PC-9 (cell line): ENCODE measurements at regions not wholly inside any gene's neighbourhood (a gene's known extent, or its start where the extent isn't known, plus 50 kb on each side); places are given as distances from the start of the nearest gene placed in this dataset.

ENCODE experiments used
- BruUV-seq: library from RNA; stranded (reverse); fragments of 400-500 nt; replicated peaks from 2 replicates; lab custom pipeline; 2021; lab: Mats Ljungman, UMichigan
- CTCF ChIA-PET: fragments of 300-600 bp; sonication (Branson Sonifier 250); formaldehyde crosslinking; loops from one replicate; lab custom pipeline; 2022; ENCODE audit warnings: antibody characterized with exemption; lab: Charles Lee
- POLR2A ChIA-PET: fragments of 300-600 bp; sonication (Branson Sonifier 250); formaldehyde crosslinking; loops from one replicate; lab custom pipeline; 2022; ENCODE audit warnings: antibody characterized with exemption; ENCODE audit not compliant: unreplicated experiment; lab: Charles Lee
- DNase-seq, 2 experiments: peaks; one replicate each; pipeline versions ENCODE4 v3.0.0 to v3.0.0-alpha.2; 2015 to 2022; ENCODE audit warnings: mixed read lengths in 1 of 2
- H2AFZ ChIP-seq: fragments of 200-600 bp; sonication (generic); 2 replicates; pipeline ENCODE4 v1.8.1; 2017; ENCODE audit warnings: antibody characterized with exemption
- H3F3A ChIP-seq: fragments of 200-600 bp; sonication (generic); 2 replicates; pipeline ENCODE4 v1.8.1; 2017; ENCODE audit warnings: antibody characterized with exemption, mild to moderate bottlenecking, low read depth; ENCODE audit not compliant: insufficient read depth
- H3K27ac ChIP-seq: fragments of 200-600 bp; sonication (generic); 2 replicates; pipeline ENCODE4 v1.6.1; 2016; ENCODE audit warnings: mixed run types
- H3K27me3 ChIP-seq: fragments of 200-600 bp; sonication (generic); 2 replicates; pipeline ENCODE4 v1.6.1; 2016; ENCODE audit warnings: low read depth, mixed run types; ENCODE audit not compliant: insufficient read depth
- H3K36me3 ChIP-seq: fragments of 200-600 bp; sonication (generic); 2 replicates; pipeline ENCODE4 v1.6.1; 2016; ENCODE audit warnings: low read depth, mixed run types
- H3K4me1 ChIP-seq: fragments of 200-600 bp; sonication (generic); replicated peaks from 2 replicates; pipeline ENCODE4 v1.6.1; 2016; ENCODE audit warnings: mixed run types; ENCODE audit not compliant: insufficient read depth
- H3K4me2 ChIP-seq: fragments of 200-600 bp; sonication (generic); 2 replicates; pipeline ENCODE4 v1.6.1; 2017; ENCODE audit warnings: mixed run types
- H3K4me3 ChIP-seq: fragments of 200-600 bp; sonication (generic); 2 replicates; pipeline ENCODE4 v1.6.1; 2016; ENCODE audit warnings: mixed run types
- H3K79me2 ChIP-seq: fragments of 200-600 bp; sonication (generic); 2 replicates; pipeline ENCODE4 v1.6.1; 2017; ENCODE audit warnings: low read depth, mixed run types
- H3K9me2 ChIP-seq: fragments of 200-600 bp; sonication (generic); 2 replicates; pipeline ENCODE4 v1.8.1; 2017; ENCODE audit warnings: mild to moderate bottlenecking; ENCODE audit not compliant: insufficient read depth
- H3K9me3 ChIP-seq: fragments of 200-600 bp; sonication (generic); 2 replicates; pipeline ENCODE4 v1.8.1; 2016; ENCODE audit warnings: low read depth; ENCODE audit not compliant: insufficient read depth
- H4K20me1 ChIP-seq: fragments of 200-600 bp; sonication (generic); 2 replicates; pipeline ENCODE4 v1.8.1; 2017; ENCODE audit not compliant: insufficient read depth
- EZH2 ChIP-seq: fragments of 200-600 bp; sonication (generic); IDR thresholded peaks from 2 replicates; pipeline ENCODE4 v1.8.0; 2017; ENCODE audit warnings: antibody characterized with exemption, low read depth
- intact Hi-C: fragments of 100-400 bp; cut with micrococcal nuclease; formaldehyde crosslinking; loops from one replicate; pipeline ENCODE4 v1.10.0; 2022; ENCODE audit not compliant: unreplicated experiment
- TF ChIP-seq, protein P1 (sequence below): fragments of 200-600 bp; sonication (generic); conservative IDR thresholded peaks from 2 replicates; pipeline ENCODE4 v1.6.1; 2017; ENCODE audit warnings: mixed run types, antibody characterized with exemption, mild to moderate bottlenecking, moderate library complexity

DNA sequence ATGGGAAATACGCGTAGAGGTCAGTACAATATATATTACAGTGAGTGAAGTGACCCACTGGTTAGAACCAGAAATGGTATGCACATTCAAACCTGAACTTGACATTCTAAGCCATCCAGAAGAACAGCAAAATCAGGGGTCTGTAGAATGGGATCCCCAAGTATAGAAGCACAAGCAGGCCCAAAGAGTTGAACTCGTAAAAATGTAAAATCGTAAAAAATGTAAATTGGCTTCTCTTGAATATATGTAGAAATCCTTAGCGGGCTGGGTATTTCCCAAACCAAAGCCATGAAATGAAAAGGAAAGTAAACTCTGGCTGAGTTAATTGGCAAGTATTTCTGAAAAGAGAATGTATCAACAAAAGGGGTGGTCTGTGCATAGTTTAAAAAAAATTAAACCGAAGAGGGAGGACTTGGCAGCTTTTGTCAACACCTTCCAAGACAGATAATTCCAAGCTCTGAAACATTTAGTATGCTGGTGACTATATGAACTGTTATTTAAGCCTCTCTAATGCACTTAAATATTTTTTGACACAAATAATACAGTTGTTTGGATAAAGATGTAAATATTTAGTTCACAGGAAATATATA, 1505.6 kb upstream of the FLRT2 start:
- intact Hi-C loops: no loop called here
- Histone ChIP-seq H3K4me1 (no peaks in the 10 kb centered on the region), H3K4me2 (no peak overlapping the region), H3K27me3 (no peaks in the 10 kb centered on the region), H3K4me3 (no peak overlapping the region), H2AFZ (no peak overlapping the region), H3K9me2 (no peaks in the 10 kb centered on the region), H3K36me3 (no peaks in the 10 kb centered on the region), H3K79me2 (no peaks in the 10 kb centered on the region), H4K20me1 (no peaks in the 10 kb centered on the region), H3K9me3 (no peaks in the 10 kb centered on the region), H3K27ac (no peak overlapping the region), H3F3A (no peaks in the 10 kb centered on the region)
- no peak for DNase-seq
- ChIA-PET CTCF (no interaction called here), POLR2A (no interaction called here)
- TF ChIP-seq, protein P1, sequence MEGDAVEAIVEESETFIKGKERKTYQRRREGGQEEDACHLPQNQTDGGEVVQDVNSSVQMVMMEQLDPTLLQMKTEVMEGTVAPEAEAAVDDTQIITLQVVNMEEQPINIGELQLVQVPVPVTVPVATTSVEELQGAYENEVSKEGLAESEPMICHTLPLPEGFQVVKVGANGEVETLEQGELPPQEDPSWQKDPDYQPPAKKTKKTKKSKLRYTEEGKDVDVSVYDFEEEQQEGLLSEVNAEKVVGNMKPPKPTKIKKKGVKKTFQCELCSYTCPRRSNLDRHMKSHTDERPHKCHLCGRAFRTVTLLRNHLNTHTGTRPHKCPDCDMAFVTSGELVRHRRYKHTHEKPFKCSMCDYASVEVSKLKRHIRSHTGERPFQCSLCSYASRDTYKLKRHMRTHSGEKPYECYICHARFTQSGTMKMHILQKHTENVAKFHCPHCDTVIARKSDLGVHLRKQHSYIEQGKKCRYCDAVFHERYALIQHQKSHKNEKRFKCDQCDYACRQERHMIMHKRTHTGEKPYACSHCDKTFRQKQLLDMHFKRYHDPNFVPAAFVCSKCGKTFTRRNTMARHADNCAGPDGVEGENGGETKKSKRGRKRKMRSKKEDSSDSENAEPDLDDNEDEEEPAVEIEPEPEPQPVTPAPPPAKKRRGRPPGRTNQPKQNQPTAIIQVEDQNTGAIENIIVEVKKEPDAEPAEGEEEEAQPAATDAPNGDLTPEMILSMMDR: no peak
- TF ChIP-seq EZH2: no peak
- BruUV-seq: no TSS peak

DNA sequence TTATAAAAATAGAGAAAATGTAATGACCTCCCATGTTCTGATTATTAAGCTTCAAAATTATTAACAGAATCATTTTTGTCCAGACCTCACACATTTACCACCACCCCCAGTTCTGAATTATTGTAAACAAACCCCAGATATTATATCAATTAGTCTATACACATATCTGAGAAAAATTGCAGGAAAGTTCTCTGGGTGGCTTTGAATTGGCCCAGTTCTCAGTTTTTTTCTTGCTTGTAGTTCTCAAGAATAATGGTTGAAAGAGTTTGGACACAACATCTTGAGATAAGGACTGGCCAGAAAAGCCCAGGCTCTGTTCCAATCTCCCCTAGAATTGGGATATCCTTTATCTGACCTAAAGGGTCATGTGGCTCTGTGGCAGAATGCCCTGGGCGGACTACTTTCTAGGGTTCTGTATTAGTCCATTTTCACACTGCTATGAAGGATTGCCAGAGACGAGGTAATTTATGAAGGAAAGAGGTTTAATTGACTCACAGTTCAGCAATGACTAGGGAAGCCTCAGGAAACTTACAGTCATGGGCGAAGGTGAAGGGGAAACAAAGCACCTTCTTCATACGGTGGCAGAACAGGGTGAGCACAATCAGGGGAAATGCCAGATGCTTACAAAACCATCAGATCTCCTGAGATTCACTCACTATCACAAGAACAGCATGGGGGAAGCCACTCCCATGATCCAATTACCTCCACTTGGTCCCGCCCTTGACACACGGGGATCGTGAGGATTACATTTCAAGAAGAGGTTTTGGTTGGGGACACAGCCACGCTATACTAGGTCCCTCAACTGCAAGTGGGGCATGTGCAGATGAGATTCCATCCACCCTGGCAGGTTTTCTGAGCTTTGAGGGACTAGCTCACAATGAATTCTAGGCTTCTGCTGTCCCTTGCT, 1504.6 kb upstream of the FLRT2 start:
- Histone ChIP-seq H3K79me2 (no peaks in the 10 kb centered on the region), H3K9me2 (no peaks in the 10 kb centered on the region), H3K4me1 (no peaks in the 10 kb centered on the region), H2AFZ (no peak overlapping the region), H3K4me3 (no peak overlapping the region), H3K9me3 (no peaks in the 10 kb centered on the region), H3K36me3 (no peaks in the 10 kb centered on the region), H4K20me1 (no peaks in the 10 kb centered on the region), H3F3A (no peaks in the 10 kb centered on the region), H3K27ac (no peak overlapping the region), H3K4me2 (no peak overlapping the region), H3K27me3 (no peaks in the 10 kb centered on the region)
- CTCF ChIA-PET: no interaction called here
- DNase-seq: no peak
- POLR2A ChIA-PET: no interaction called here
- intact Hi-C loops: no loop called here
- TF ChIP-seq, protein P1: no peak
- TF ChIP-seq EZH2: no peak
- no TSS peak for BruUV-seq

DNA sequence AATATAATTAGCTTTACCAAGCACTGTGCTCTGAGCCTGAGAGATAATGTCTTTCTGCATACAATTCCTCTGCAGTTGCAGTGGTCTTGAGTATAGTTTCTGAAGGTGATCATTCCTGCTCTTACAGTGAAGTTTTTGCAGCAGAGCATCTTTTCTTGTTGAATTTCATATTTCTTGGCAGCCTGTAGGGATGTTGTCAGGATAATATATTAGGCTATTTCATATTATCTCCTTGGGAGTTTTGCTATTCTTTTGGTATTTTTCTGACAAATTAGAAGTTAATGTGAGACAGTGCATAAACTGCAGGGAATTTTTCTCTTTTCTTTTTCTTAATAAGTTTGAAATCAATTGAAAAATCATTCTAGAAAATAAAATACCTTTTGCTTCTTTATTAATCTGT, 1502.6 kb upstream of the FLRT2 start:
- ChIA-PET POLR2A (no interaction called here), CTCF (no interaction called here)
- Histone ChIP-seq H3K79me2 (no peaks in the 10 kb centered on the region), H3K4me3 (no peak overlapping the region), H3K9me3 (no peaks in the 10 kb centered on the region), H2AFZ (no peak overlapping the region), H3K4me1 (no peaks in the 10 kb centered on the region), H4K20me1 (no peaks in the 10 kb centered on the region), H3K4me2 (no peak overlapping the region), H3K27ac (no peak overlapping the region), H3K36me3 (no peaks in the 10 kb centered on the region), H3K27me3 (no peaks in the 10 kb centered on the region), H3F3A (no peaks in the 10 kb centered on the region), H3K9me2 (no peaks in the 10 kb centered on the region)
- intact Hi-C loops: no loop called here
- no TSS peak for BruUV-seq
- TF ChIP-seq EZH2: no peak
- TF ChIP-seq, protein P1: no peak
- no peak for DNase-seq
